NCI-H1417 (cell line): ENCODE measurements at regions not wholly inside any gene's neighbourhood (a gene's known extent, or its start where the extent isn't known, plus 50 kb on each side); places are given as distances from the start of the nearest gene placed in this dataset.
"Not testable (repeated sequence)": the region's sequence is repeated elsewhere in the genome, so short reads cannot be mapped to it uniquely, and the experiment has no call there.

Experiments used
- DNase-seq, 3 experiments: peaks; one replicate each; lab custom pipeline; 2025; lab: John Stamatoyannopoulos, UW

GRCh38 chr13:74289861-74290773, 155.9 kb upstream of the KLF12 start:
- peak in 2 of 3 experiments; percentile 90 to 99 for DNase-seq

GRCh38 chr13:74289107-74289506, 154.9 kb upstream of the KLF12 start:
- peak in 1 of 3 experiments; percentile 63 for DNase-seq

- DNase-seq, result peak; percentile 23 to 87 (median 71)
These were observed 154.2 kb upstream of the KLF12 start for GRCh38 chr13:74288361-74288911.

GRCh38 chr13:74287724-74288169, 153.5 kb upstream of the KLF12 start:
- peak; percentile 90 to 96 (median 90) for DNase-seq

- no peak for DNase-seq
These were observed 146.7 kb upstream of the KLF12 start for GRCh38 chr13:74280795-74281490.

- DNase-seq, result no peak
These were observed 146.0 kb upstream of the KLF12 start for GRCh38 chr13:74280093-74280794.

- no peak for DNase-seq
These were observed 144.7 kb upstream of the KLF12 start for GRCh38 chr13:74278901-74279300.

GRCh38 chr13:74274916-74275315, 140.7 kb upstream of the KLF12 start:
- no peak for DNase-seq

- no peak for DNase-seq
These were observed 139.4 kb upstream of the KLF12 start for GRCh38 chr13:74273581-74273980.

- no peak for DNase-seq
These were observed 138.6 kb upstream of the KLF12 start for GRCh38 chr13:74272826-74273225.

GRCh38 chr13:74270018-74270417, 135.8 kb upstream of the KLF12 start:
- no peak for DNase-seq

- DNase-seq, result no peak
These were observed 132.7 kb upstream of the KLF12 start for GRCh38 chr13:74266861-74267260.

GRCh38 chr13:74266309-74266708, 132.1 kb upstream of the KLF12 start:
- no peak for DNase-seq

- no peak for DNase-seq
These were observed 130.1 kb upstream of the KLF12 start for GRCh38 chr13:74264333-74264732.

GRCh38 chr13:74260420-74260819, 126.2 kb upstream of the KLF12 start:
- not testable (repeated sequence) for DNase-seq

GRCh38 chr13:74259641-74260040, 125.4 kb upstream of the KLF12 start:
- DNase-seq, result no peak

- no peak for DNase-seq
These were observed 124.8 kb upstream of the KLF12 start for GRCh38 chr13:74258961-74259360.

- no peak for DNase-seq
These were observed 122.8 kb upstream of the KLF12 start for GRCh38 chr13:74256969-74257368.

- peak in 1 of 3 experiments; percentile 22 for DNase-seq
These were observed 119.0 kb upstream of the KLF12 start for GRCh38 chr13:74253161-74253560.

- DNase-seq, result peak in 1 of 3 experiments; percentile 44
These were observed 117.7 kb upstream of the KLF12 start for GRCh38 chr13:74251778-74252519.

- DNase-seq, result no peak
These were observed 116.6 kb upstream of the KLF12 start for GRCh38 chr13:74250738-74251190.
